OCI-LY3 (cell line): ENCODE measurements at regions not wholly inside any gene's neighbourhood (a gene's known extent, or its start where the extent isn't known, plus 50 kb on each side); places are given as distances from the start of the nearest gene placed in this dataset.

Source experiments
- CTCF ChIP-seq: fragments of 200-600, 300-600 bp; sonication (generic); IDR thresholded peaks from 2 replicates; pipeline ENCODE4 v1.5.1; 2014; ENCODE audit warnings: antibody characterized with exemption, low read length, low read depth
- EZH2phosphoT487 ChIP-seq: fragments of 200-600 bp; shearing (Covaris generic); IDR thresholded peaks from 2 replicates; pipeline ENCODE4 v1.6.1; 2018; ENCODE audit warnings: antibody characterized with exemption, mixed run types, low read depth

- TF ChIP-seq CTCF (no peak), EZH2phosphoT487 (no peak)
Observed at GRCh38 chr14:98878282-98878681, 393.7 kb downstream of the BCL11B start.
